ENCODE measurements at regions not wholly inside any gene's neighbourhood (a gene's known extent, or its start where the extent isn't known, plus 50 kb on each side); places are given as distances from the start of the nearest gene placed in this dataset.

DNA sequence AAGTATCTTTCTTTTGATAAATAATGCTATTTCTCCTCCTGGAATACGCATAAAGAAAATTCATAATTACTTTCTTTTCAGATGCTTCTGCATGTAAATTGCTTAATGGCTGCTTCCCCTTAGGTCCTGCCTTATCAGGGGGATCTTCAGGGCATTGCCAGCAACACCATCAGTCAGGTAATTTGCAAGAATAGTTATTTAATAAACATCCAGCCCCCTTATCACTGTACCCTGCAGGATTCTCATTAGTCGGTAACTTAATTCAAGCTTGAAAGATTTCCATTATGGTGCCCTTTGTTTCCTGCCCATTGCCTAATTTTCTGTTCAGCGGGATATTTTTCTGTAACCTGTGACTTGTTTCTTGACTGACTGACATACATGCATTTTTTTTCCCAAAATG lies 414.5 kb downstream of the MFSD1 start:
- intact Hi-C loops (cut with DNase I): no loop called here
- Histone ChIP-seq H3K4me3 (no peak overlapping the region), H3K27me3 (no peaks in the 10 kb centered on the region), H3K36me3 (no peaks in the 10 kb centered on the region), H3K27ac (no peak overlapping the region), H3K9me3 (peaks cover 0 to 3% (median 0%) of the 10 kb centered on the region in 11 donors), H3K4me1 (no peaks in the 10 kb centered on the region)
- DNase-seq (no peak), ATAC-seq (no peak)
- 89 to 90% methylated on average over 3 of the region's 3 CpGs for WGBS, 2 donors
- TF ChIP-seq, protein P1, sequence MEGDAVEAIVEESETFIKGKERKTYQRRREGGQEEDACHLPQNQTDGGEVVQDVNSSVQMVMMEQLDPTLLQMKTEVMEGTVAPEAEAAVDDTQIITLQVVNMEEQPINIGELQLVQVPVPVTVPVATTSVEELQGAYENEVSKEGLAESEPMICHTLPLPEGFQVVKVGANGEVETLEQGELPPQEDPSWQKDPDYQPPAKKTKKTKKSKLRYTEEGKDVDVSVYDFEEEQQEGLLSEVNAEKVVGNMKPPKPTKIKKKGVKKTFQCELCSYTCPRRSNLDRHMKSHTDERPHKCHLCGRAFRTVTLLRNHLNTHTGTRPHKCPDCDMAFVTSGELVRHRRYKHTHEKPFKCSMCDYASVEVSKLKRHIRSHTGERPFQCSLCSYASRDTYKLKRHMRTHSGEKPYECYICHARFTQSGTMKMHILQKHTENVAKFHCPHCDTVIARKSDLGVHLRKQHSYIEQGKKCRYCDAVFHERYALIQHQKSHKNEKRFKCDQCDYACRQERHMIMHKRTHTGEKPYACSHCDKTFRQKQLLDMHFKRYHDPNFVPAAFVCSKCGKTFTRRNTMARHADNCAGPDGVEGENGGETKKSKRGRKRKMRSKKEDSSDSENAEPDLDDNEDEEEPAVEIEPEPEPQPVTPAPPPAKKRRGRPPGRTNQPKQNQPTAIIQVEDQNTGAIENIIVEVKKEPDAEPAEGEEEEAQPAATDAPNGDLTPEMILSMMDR (IDR thresholded peaks at IDR 0.05): no peak

DNA sequence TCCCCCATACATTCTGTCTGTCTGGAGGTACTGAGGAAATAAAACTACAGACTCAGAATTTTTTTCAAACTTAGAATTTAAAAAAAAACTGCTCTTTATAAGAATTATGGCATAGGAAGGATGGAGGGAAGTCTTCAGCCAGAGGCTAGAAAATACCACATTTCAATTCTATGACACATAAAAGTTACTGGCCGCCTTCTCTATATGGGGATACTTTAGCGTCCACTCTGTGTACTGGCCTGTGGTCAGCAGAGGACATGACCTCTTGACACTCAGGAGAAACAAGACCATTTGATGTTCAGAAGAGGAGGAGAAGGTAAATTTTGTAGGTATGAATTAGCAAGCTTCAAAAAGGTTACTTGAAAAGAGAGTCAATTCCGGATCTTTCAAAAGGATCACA lies 417.4 kb downstream of the MFSD1 start:
- Histone ChIP-seq H3K9me3 (peaks cover 0 to 3% (median 0%) of the 10 kb centered on the region in 11 donors), H3K27me3 (no peaks in the 10 kb centered on the region), H3K36me3 (no peaks in the 10 kb centered on the region), H3K4me1 (no peaks in the 10 kb centered on the region), H3K4me3 (no peak overlapping the region), H3K27ac (no peak overlapping the region)
- intact Hi-C loops (cut with DNase I): no loop called here
- TF ChIP-seq, protein P1 (IDR thresholded peaks at IDR 0.05): no peak
- ATAC-seq: no peak
- 93% methylated on average over 3 of the region's 3 CpGs for WGBS, 2 donors
- DNase-seq: no peak

DNA sequence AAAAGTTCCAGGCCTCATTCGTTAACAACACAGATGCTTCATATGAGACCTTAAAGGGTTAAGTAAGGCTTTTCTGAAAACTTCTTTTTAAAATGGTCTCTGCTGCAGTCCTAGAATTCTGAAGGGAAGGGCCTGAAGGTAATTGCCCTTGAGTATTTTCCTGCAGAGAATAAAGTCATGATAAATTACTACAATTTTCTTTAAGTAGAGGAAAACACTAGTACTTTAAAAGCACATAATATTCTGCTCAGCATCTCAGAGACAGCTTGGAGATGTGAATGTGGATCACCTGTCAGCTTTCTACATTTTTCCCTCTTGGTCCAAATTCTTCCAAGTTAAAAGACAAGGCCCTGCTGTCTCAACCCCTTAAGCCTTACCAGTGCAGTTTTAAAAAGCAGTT lies 419.5 kb downstream of the MFSD1 start:
- ATAC-seq (no peak), DNase-seq (no peak)
- Histone ChIP-seq H3K4me3 (no peak overlapping the region), H3K27me3 (no peaks in the 10 kb centered on the region), H3K27ac (no peak overlapping the region), H3K4me1 (no peaks in the 10 kb centered on the region), H3K36me3 (no peaks in the 10 kb centered on the region), H3K9me3 (peaks cover 0 to 3% (median 0%) of the 10 kb centered on the region in 11 donors)
- 65 to 70% methylated on average over 1 of the region's 1 CpG for WGBS, 2 donors
- intact Hi-C loops (cut with DNase I): no loop called here
- TF ChIP-seq, protein P1 (IDR thresholded peaks at IDR 0.05): no peak

DNA sequence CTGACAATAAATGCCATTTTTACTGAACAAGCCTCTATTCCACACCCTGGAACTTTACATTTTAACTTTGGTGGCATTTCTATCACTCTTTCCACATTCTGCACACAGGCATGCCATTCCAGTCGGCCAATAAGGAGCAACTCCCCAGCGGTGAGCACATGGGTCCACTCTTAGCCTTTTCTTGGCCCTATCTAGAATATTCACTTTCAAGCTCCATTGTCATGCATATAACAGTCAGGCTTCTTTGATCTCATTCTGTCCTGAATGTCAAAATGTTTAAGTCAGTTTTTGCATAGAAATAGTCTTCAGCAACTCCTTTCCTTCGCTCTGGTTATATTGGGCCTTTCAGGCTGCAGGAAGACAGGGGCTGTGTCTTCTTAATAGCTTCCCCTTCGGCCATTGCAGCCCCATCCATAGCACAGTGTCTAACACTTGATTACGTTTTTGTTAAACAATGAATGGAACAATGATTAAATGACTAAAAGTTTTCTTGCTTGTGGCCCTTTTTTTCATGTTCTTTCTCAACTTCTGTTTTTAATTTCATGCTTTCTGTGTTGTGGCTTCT lies 427.3 kb downstream of the MFSD1 start:
- TF ChIP-seq, protein P1 (IDR thresholded peaks at IDR 0.05): no peak
- no peak for ATAC-seq
- Histone ChIP-seq H3K4me1 (no peaks in the 10 kb centered on the region), H3K27me3 (no peaks in the 10 kb centered on the region), H3K36me3 (no peaks in the 10 kb centered on the region), H3K27ac (no peak overlapping the region), H3K9me3 (peaks cover 0 to 4% (median 0%) of the 10 kb centered on the region in 11 donors), H3K4me3 (no peak overlapping the region)
- intact Hi-C loops (cut with DNase I): no loop called here
- no peak for DNase-seq
- WGBS, 2 donors: 77 to 85% methylated on average over 5 of the region's 5 CpGs
